Prostate gland (tissue), 2 donors: ENCODE measurements at regions not wholly inside any gene's neighbourhood (a gene's known extent, or its start where the extent isn't known, plus 50 kb on each side); places are given as distances from the start of the nearest gene placed in this dataset.

ENCODE experiments used
- DNase-seq: peaks from one replicate; pipeline ENCODE4 v3.0.0-alpha.2; 2019; ENCODE audit warnings: low spot score
- H3K27ac ChIP-seq, 2 donors: fragments of 200-600 bp; sonication (generic); 2 replicates each; pipeline ENCODE4 v1.5.1; 2017 to 2019
- H3K27me3 ChIP-seq: fragments of 200-600 bp; sonication (generic); replicated peaks from 2 replicates; pipeline ENCODE4 v1.5.1; 2019; ENCODE audit not compliant: insufficient read depth
- H3K36me3 ChIP-seq, 2 donors: fragments of 200-600 bp; sonication (generic); 1 replicate in 1 of 2; 2 replicates in 1 of 2; pipeline versions ENCODE4 v1.5.1 to v1.8.1; 2017 to 2019
- H3K4me1 ChIP-seq: fragments of 200-600 bp; sonication (generic); replicated peaks from 2 replicates; pipeline ENCODE4 v1.5.1; 2019
- H3K4me3 ChIP-seq, 2 donors: fragments of 200-600 bp; sonication (generic); 2 replicates each; pipeline ENCODE4 v1.5.1; 2017 to 2019
- H3K9me3 ChIP-seq: fragments of 200-600 bp; sonication (generic); 2 replicates; pipeline ENCODE4 v1.5.1; 2017
- CTCF ChIP-seq, 4 experiments: fragments of 200-600 bp in 2 of 4; fragments of 450-650 bp in 2 of 4; sonication (generic) in 2 of 4; IDR thresholded peaks; 1 replicate in 3 of 4; 2 replicates in 1 of 4; pipeline ENCODE4 v1.5.1; 2016 to 2019; ENCODE audit warnings: antibody characterized with exemption in 4 of 4, mild to moderate bottlenecking in 2 of 4, moderate library complexity in 2 of 4
- POLR2A ChIP-seq: fragments of 450-650 bp; IDR thresholded peaks from one replicate; pipeline ENCODE4 v1.6.1; 2016; ENCODE audit warnings: antibody characterized with exemption, mild to moderate bottlenecking
- POLR2AphosphoS5 ChIP-seq: sonication (generic); formaldehyde crosslinking; IDR thresholded peaks from one replicate; pipeline ENCODE4 v1.6.1; 2017; ENCODE audit warnings: antibody characterized with exemption
- WGBS: methylation state at CpG from one replicate; pipeline ENCODE4 v1.1.5; 2018; 5-methylcytosine and 5-hydroxymethylcytosine counted together
- intact Hi-C: fragments of 100-400 bp; cut with DNase I; formaldehyde crosslinking; loops from one replicate; pipeline ENCODE4 v1.14.2; 2022

DNA sequence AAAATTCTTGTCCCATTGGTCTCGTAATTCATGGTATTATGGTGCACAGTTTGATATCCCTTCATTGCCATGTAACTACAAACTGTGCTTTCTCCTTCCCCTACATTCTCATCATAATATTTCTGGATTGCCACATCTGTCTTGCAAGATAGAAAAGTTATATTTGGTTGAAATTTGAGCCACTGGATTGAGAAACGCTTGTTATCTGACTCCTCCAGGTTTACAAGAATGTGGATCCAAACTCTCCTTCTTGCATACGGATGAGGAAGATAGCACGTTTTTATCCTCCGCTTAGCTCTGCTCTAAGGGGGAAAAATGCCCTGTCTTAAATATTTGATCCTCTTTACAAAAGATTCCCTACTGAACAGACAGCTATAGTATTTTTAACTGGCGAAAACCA lies 438.2 kb downstream of the TSN start:
- H3K9me3 ChIP-seq, result no peaks in the 10 kb centered on the region
- H3K27me3 ChIP-seq, result no peaks in the 10 kb centered on the region
- 53% methylated on average over 6 of the region's 6 CpGs for WGBS
- no peak for TF ChIP-seq POLR2A
- TF ChIP-seq CTCF (IDR thresholded peaks at IDR 0.05), result no peak
- TF ChIP-seq POLR2AphosphoS5, result no peak
- H3K36me3 ChIP-seq, result no peaks in the 10 kb centered on the region
- H3K27ac ChIP-seq, result no peak overlapping the region
- H3K4me1 ChIP-seq, result no peaks in the 10 kb centered on the region
- H3K4me3 ChIP-seq, result no peak overlapping the region
- intact Hi-C loops, result no loop called here
- no peak for DNase-seq

- DNase-seq, result no peak
- Histone ChIP-seq H3K4me3 (no peak overlapping the region), H3K9me3 (no peaks in the 10 kb centered on the region), H3K27me3 (no peaks in the 10 kb centered on the region), H3K4me1 (no peaks in the 10 kb centered on the region), H3K36me3 (no peaks in the 10 kb centered on the region), H3K27ac (no peak overlapping the region)
- WGBS, result 59% methylated on average over 2 of the region's 2 CpGs
- intact Hi-C loops, result no loop called here
- TF ChIP-seq POLR2AphosphoS5 (no peak), CTCF (IDR thresholded peaks at IDR 0.05) (no peak), POLR2A (no peak)
Observed at GRCh38 chr2:122194546-122194945, 439.1 kb downstream of the TSN start.

GRCh38 chr2:122203523-122203922 lies 448.1 kb downstream of the TSN start:
- H3K4me1 ChIP-seq, result no peaks in the 10 kb centered on the region
- TF ChIP-seq CTCF (IDR thresholded peaks at IDR 0.05), result no peak
- TF ChIP-seq POLR2A, result no peak
- TF ChIP-seq POLR2AphosphoS5, result no peak
- H3K36me3 ChIP-seq, result no peaks in the 10 kb centered on the region
- H3K27me3 ChIP-seq, result no peaks in the 10 kb centered on the region
- no peak overlapping the region for H3K27ac ChIP-seq
- no peaks in the 10 kb centered on the region for H3K9me3 ChIP-seq
- 38% methylated on average over 4 of the region's 4 CpGs for WGBS
- intact Hi-C loops, result no loop called here
- H3K4me3 ChIP-seq, result no peak overlapping the region
- DNase-seq, result no peak

GRCh38 chr2:122205641-122206040 lies 450.2 kb downstream of the TSN start:
- no peak for DNase-seq
- Histone ChIP-seq H3K4me3 (no peak overlapping the region), H3K4me1 (no peaks in the 10 kb centered on the region), H3K27ac (no peak overlapping the region), H3K27me3 (no peaks in the 10 kb centered on the region), H3K9me3 (no peaks in the 10 kb centered on the region), H3K36me3 (no peaks in the 10 kb centered on the region)
- WGBS, result 68% methylated on average over 2 of the region's 2 CpGs
- intact Hi-C loops, result no loop called here
- TF ChIP-seq POLR2A (no peak), POLR2AphosphoS5 (no peak), CTCF (IDR thresholded peaks at IDR 0.05) (no peak)

GRCh38 chr2:122206101-122206500 lies 450.6 kb downstream of the TSN start:
- DNase-seq, result no peak
- Histone ChIP-seq H3K4me1 (no peaks in the 10 kb centered on the region), H3K36me3 (no peaks in the 10 kb centered on the region), H3K9me3 (no peaks in the 10 kb centered on the region), H3K27ac (no peak overlapping the region), H3K27me3 (no peaks in the 10 kb centered on the region), H3K4me3 (no peak overlapping the region)
- intact Hi-C loops, result no loop called here
- no peak for TF ChIP-seq POLR2AphosphoS5
- TF ChIP-seq POLR2A, result no peak
- no peak for TF ChIP-seq CTCF (IDR thresholded peaks at IDR 0.05)
- WGBS, result 93% methylated on average over 3 of the region's 3 CpGs
